ENCODE measurements at regions not wholly inside any gene's neighbourhood (a gene's known extent, or its start where the extent isn't known, plus 50 kb on each side); places are given as distances from the start of the nearest gene placed in this dataset.

DNA sequence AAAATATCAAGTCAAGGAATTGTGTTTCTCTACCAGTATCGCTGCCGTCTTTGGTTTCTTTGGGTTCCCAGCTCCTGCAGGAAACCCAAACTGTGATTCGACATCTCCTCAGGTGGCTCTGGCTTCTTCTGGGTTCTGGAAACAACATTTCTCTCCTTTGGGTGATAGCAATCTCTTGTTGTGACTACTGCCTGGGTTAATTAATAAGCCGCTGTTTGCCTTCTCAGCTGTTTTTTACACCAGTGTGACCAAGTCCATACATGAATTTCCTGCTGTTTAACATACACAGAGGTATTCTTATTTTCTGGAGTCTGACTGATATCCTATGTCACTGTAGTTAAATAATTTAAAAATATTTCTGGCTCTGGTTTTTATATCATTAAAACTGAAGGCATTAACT, 112.5 kb upstream of the DCC start:
- Histone ChIP-seq H3K9ac (ENCODE audit: insufficient read depth, low read length) (no peak overlapping the region), H3K36me3 (ENCODE audit: control insufficient read depth, insufficient read depth, low read length) (no peaks in the 10 kb centered on the region), H3K79me2 (ENCODE audit: control insufficient read depth, insufficient read depth, low read length) (no peaks in the 10 kb centered on the region), H2AFZ (ENCODE audit: low read length) (no peak overlapping the region), H3K9me3 (ENCODE audit: control insufficient read depth, insufficient read depth, low read depth, low read length) (no peaks in the 10 kb centered on the region), H3K4me3 (replicated peaks in 1 of 4; ENCODE audit: control extremely low read depth in 1 of 4, insufficient read depth in 1 of 4, low read depth in 3 of 4, low read length in 4 of 4) (no peak overlapping the region), H3K4me1 (ENCODE audit: control insufficient read depth, extremely low read depth, insufficient read depth, low read length) (no peaks in the 10 kb centered on the region), H3K4me2 (ENCODE audit: extremely low read depth, insufficient read depth, low read length) (no peak overlapping the region), H3K27ac (ENCODE audit: insufficient read depth, low read length) (no peak overlapping the region), H3K27me3 (ENCODE audit: control insufficient read depth, insufficient read depth, low read length) (no peaks in the 10 kb centered on the region), H4K20me1 (ENCODE audit: control insufficient read depth, extremely low read depth, insufficient read depth, low read length) (no peaks in the 10 kb centered on the region)
- TF ChIP-seq EZH2 (IDR thresholded peaks at IDR 0.05; ENCODE audit: low read length, missing control alignments) = no peak
- TF ChIP-seq, protein P1, sequence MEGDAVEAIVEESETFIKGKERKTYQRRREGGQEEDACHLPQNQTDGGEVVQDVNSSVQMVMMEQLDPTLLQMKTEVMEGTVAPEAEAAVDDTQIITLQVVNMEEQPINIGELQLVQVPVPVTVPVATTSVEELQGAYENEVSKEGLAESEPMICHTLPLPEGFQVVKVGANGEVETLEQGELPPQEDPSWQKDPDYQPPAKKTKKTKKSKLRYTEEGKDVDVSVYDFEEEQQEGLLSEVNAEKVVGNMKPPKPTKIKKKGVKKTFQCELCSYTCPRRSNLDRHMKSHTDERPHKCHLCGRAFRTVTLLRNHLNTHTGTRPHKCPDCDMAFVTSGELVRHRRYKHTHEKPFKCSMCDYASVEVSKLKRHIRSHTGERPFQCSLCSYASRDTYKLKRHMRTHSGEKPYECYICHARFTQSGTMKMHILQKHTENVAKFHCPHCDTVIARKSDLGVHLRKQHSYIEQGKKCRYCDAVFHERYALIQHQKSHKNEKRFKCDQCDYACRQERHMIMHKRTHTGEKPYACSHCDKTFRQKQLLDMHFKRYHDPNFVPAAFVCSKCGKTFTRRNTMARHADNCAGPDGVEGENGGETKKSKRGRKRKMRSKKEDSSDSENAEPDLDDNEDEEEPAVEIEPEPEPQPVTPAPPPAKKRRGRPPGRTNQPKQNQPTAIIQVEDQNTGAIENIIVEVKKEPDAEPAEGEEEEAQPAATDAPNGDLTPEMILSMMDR (conservative IDR thresholded peaks at IDR 0.05 in 1 of 2, IDR thresholded peaks at IDR 0.05 in 1 of 2; ENCODE audit: low read depth in 1 of 2, low read length in 2 of 2) = no peak
- no peak for DNase-seq (ENCODE audit: low read depth in 2 of 2)

DNA sequence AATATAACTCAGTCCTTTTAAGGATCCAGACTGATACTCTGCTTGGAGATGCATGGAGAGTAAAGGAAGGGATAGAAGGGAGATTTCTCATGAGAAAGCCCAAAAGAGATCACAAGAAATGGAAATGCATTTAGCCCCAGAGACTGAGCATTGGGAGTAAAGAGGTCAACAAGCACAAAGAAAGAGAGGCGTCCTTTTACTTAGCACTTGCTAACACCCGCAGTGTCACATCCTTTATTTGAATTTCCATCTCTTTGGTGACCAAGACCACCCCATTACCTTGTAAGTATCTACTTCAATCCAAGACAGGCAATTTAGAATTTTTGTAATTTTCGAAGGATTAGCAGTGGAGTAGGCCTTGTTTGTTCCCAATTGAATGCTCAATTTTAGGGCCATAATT, 111.8 kb upstream of the DCC start:
- Histone ChIP-seq H3K27ac (ENCODE audit: insufficient read depth, low read length) (no peak overlapping the region), H3K9ac (ENCODE audit: insufficient read depth, low read length) (no peak overlapping the region), H3K36me3 (ENCODE audit: control insufficient read depth, insufficient read depth, low read length) (no peaks in the 10 kb centered on the region), H3K9me3 (ENCODE audit: control insufficient read depth, insufficient read depth, low read depth, low read length) (no peaks in the 10 kb centered on the region), H3K4me2 (ENCODE audit: extremely low read depth, insufficient read depth, low read length) (no peak overlapping the region), H3K4me1 (ENCODE audit: control insufficient read depth, extremely low read depth, insufficient read depth, low read length) (no peaks in the 10 kb centered on the region), H2AFZ (ENCODE audit: low read length) (no peak overlapping the region), H3K79me2 (ENCODE audit: control insufficient read depth, insufficient read depth, low read length) (no peaks in the 10 kb centered on the region), H3K27me3 (ENCODE audit: control insufficient read depth, insufficient read depth, low read length) (no peaks in the 10 kb centered on the region), H3K4me3 (replicated peaks in 1 of 4; ENCODE audit: control extremely low read depth in 1 of 4, insufficient read depth in 1 of 4, low read depth in 3 of 4, low read length in 4 of 4) (no peak overlapping the region), H4K20me1 (ENCODE audit: control insufficient read depth, extremely low read depth, insufficient read depth, low read length) (no peaks in the 10 kb centered on the region)
- no peak for DNase-seq (ENCODE audit: low read depth in 2 of 2)
- TF ChIP-seq EZH2 (IDR thresholded peaks at IDR 0.05; ENCODE audit: low read length, missing control alignments) = no peak
- TF ChIP-seq, protein P1 (conservative IDR thresholded peaks at IDR 0.05 in 1 of 2, IDR thresholded peaks at IDR 0.05 in 1 of 2; ENCODE audit: low read depth in 1 of 2, low read length in 2 of 2) = no peak

DNA sequence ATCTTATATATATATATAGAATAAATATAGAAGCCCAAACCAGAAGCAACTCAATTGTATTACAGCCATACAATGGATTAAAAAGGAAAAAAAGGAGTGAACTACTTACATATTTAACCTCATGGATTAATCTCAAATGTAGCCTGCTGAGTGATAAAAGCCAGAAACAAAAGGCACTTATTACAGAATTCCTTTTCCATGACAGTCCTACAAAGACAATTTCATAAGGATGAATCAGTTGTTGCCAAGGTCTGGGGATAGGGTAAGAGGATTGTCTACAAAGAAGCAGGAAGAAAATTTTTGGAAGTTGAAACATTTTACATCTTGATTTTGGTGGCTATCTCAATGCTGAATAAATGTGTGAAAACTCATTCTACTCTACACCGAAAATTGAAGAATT, 103.9 kb upstream of the DCC start:
- Histone ChIP-seq H3K4me1 (ENCODE audit: control insufficient read depth, extremely low read depth, insufficient read depth, low read length) (no peaks in the 10 kb centered on the region), H3K79me2 (ENCODE audit: control insufficient read depth, insufficient read depth, low read length) (no peaks in the 10 kb centered on the region), H4K20me1 (ENCODE audit: control insufficient read depth, extremely low read depth, insufficient read depth, low read length) (no peaks in the 10 kb centered on the region), H2AFZ (ENCODE audit: low read length) (no peak overlapping the region), H3K27me3 (ENCODE audit: control insufficient read depth, insufficient read depth, low read length) (no peaks in the 10 kb centered on the region), H3K9me3 (ENCODE audit: control insufficient read depth, insufficient read depth, low read depth, low read length) (no peaks in the 10 kb centered on the region), H3K36me3 (ENCODE audit: control insufficient read depth, insufficient read depth, low read length) (no peaks in the 10 kb centered on the region), H3K4me3 (replicated peaks in 1 of 4; ENCODE audit: control extremely low read depth in 1 of 4, insufficient read depth in 1 of 4, low read depth in 3 of 4, low read length in 4 of 4) (no peak overlapping the region), H3K9ac (ENCODE audit: insufficient read depth, low read length) (no peak overlapping the region), H3K27ac (ENCODE audit: insufficient read depth, low read length) (no peak overlapping the region), H3K4me2 (ENCODE audit: extremely low read depth, insufficient read depth, low read length) (no peak overlapping the region)
- DNase-seq (ENCODE audit: low read depth in 2 of 2) = peak in 1 of 2 donors; percentile 60
- TF ChIP-seq, protein P1 (conservative IDR thresholded peaks at IDR 0.05 in 1 of 2, IDR thresholded peaks at IDR 0.05 in 1 of 2; ENCODE audit: low read depth in 1 of 2, low read length in 2 of 2) = no peak
- no peak for TF ChIP-seq EZH2 (IDR thresholded peaks at IDR 0.05; ENCODE audit: low read length, missing control alignments)

Measured in fibroblast of lung (primary cell).